C4-2B (cell line): ENCODE measurements at regions not wholly inside any gene's neighbourhood (a gene's known extent, or its start where the extent isn't known, plus 50 kb on each side); places are given as distances from the start of the nearest gene placed in this dataset.

ENCODE experiments used
- H3K27ac ChIP-seq: fragments of 450-650 bp; 2 replicates; pipeline ENCODE4 v1.5.1; 2017
- CTCF ChIP-seq: fragments of 450-650 bp; conservative IDR thresholded peaks from 2 replicates; pipeline ENCODE4 v1.5.1; 2017; ENCODE audit warnings: mild to moderate bottlenecking
- ZFX ChIP-seq: fragments of 450-650 bp; IDR thresholded peaks from 2 replicates; pipeline ENCODE4 v1.6.1; 2017

- no peak for TF ChIP-seq ZFX
- no peak for TF ChIP-seq CTCF
- H3K27ac ChIP-seq, result no peak overlapping the region
Measured at GRCh38 chr10:78849115-78849514, 219.7 kb upstream of the ZMIZ1 start.

GRCh38 chr10:78849731-78850130 is 219.0 kb upstream of the ZMIZ1 start:
- TF ChIP-seq ZFX (no peak), CTCF (no peak)

GRCh38 chr10:78850644-78851435 is 217.9 kb upstream of the ZMIZ1 start:
- TF ChIP-seq CTCF (no peak), ZFX (no peak)

More at GRCh38 chr10:78849731-78850130, 219.0 kb upstream of the ZMIZ1 start:
- H3K27ac ChIP-seq, result no peak overlapping the region

GRCh38 chr10:78851647-78852046 is 217.1 kb upstream of the ZMIZ1 start:
- no peak overlapping the region for H3K27ac ChIP-seq
- TF ChIP-seq ZFX, result no peak
- no peak for TF ChIP-seq CTCF

More at GRCh38 chr10:78850644-78851435, 217.9 kb upstream of the ZMIZ1 start:
- no peak overlapping the region for H3K27ac ChIP-seq

- no peak overlapping the region for H3K27ac ChIP-seq
- TF ChIP-seq ZFX (no peak), CTCF (no peak; the same call in 1 of the 2 replicates)
Measured at GRCh38 chr10:78852466-78853240, 216.1 kb upstream of the ZMIZ1 start.

- TF ChIP-seq CTCF (no peak), ZFX (no peak)
- no peak overlapping the region for H3K27ac ChIP-seq
Measured at GRCh38 chr10:78853864-78854263, 214.9 kb upstream of the ZMIZ1 start.

GRCh38 chr10:78856421-78856820 is 212.3 kb upstream of the ZMIZ1 start:
- TF ChIP-seq ZFX, result no peak
- no peak for TF ChIP-seq CTCF
- H3K27ac ChIP-seq, result no peak overlapping the region
